Nephron progenitor cell (in vitro differentiated cells): ENCODE measurements at regions not wholly inside any gene's neighbourhood (a gene's known extent, or its start where the extent isn't known, plus 50 kb on each side); places are given as distances from the start of the nearest gene placed in this dataset.

ENCODE experiments used
- DNase-seq: peaks from one replicate; pipeline ENCODE4 v3.0.0; 2021
- H3K27ac Mint-ChIP-seq: 2 replicates; pipeline ENCODE4 v1.8.0; 2021; ENCODE audit warnings: mild to moderate bottlenecking, moderate library complexity, mixed read lengths
- H3K27me3 Mint-ChIP-seq: 2 replicates; pipeline ENCODE4 v1.8.0; 2021; ENCODE audit warnings: mild to moderate bottlenecking, low read depth, mixed read lengths; ENCODE audit not compliant: poor library complexity
- H3K36me3 Mint-ChIP-seq: 2 replicates; pipeline ENCODE4 v1.8.0; 2021; ENCODE audit warnings: low read depth, mixed read lengths
- H3K4me1 Mint-ChIP-seq: 2 replicates; pipeline ENCODE4 v1.8.0; 2021; ENCODE audit warnings: mixed read lengths
- H3K4me3 Mint-ChIP-seq: 2 replicates; pipeline ENCODE4 v1.8.0; 2021; ENCODE audit warnings: mild to moderate bottlenecking, moderate library complexity, mixed read lengths
- H3K9me3 Mint-ChIP-seq: 2 replicates; pipeline ENCODE4 v1.8.0; 2021; ENCODE audit warnings: mild to moderate bottlenecking, moderate library complexity, mixed read lengths
- TF ChIP-seq, protein P1 (sequence below): fragments of 200-600 bp; sonication (generic); IDR thresholded peaks from 2 replicates; pipeline ENCODE4 v1.5.0; 2021; ENCODE audit warnings: antibody characterized with exemption

GRCh38 chr5:58185397-58185796, 274.5 kb downstream of the PLK2 start:
- H3K36me3 Mint-ChIP-seq = no peaks in the 10 kb centered on the region
- TF ChIP-seq, protein P1, sequence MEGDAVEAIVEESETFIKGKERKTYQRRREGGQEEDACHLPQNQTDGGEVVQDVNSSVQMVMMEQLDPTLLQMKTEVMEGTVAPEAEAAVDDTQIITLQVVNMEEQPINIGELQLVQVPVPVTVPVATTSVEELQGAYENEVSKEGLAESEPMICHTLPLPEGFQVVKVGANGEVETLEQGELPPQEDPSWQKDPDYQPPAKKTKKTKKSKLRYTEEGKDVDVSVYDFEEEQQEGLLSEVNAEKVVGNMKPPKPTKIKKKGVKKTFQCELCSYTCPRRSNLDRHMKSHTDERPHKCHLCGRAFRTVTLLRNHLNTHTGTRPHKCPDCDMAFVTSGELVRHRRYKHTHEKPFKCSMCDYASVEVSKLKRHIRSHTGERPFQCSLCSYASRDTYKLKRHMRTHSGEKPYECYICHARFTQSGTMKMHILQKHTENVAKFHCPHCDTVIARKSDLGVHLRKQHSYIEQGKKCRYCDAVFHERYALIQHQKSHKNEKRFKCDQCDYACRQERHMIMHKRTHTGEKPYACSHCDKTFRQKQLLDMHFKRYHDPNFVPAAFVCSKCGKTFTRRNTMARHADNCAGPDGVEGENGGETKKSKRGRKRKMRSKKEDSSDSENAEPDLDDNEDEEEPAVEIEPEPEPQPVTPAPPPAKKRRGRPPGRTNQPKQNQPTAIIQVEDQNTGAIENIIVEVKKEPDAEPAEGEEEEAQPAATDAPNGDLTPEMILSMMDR = no peak
- H3K4me1 Mint-ChIP-seq = peaks cover 12% of the 10 kb centered on the region
- H3K9me3 Mint-ChIP-seq = no peaks in the 10 kb centered on the region
- H3K27me3 Mint-ChIP-seq = no peaks in the 10 kb centered on the region
- H3K27ac Mint-ChIP-seq = no peak overlapping the region
- no peak overlapping the region for H3K4me3 Mint-ChIP-seq
- DNase-seq = no peak

GRCh38 chr5:58184910-58185309, 275.0 kb downstream of the PLK2 start:
- Mint-ChIP-seq H3K4me1 (peaks cover 12% of the 10 kb centered on the region), H3K36me3 (no peaks in the 10 kb centered on the region), H3K27ac (no peak overlapping the region), H3K27me3 (no peaks in the 10 kb centered on the region), H3K4me3 (no peak overlapping the region), H3K9me3 (no peaks in the 10 kb centered on the region)
- DNase-seq = no peak
- TF ChIP-seq, protein P1 = no peak

DNA sequence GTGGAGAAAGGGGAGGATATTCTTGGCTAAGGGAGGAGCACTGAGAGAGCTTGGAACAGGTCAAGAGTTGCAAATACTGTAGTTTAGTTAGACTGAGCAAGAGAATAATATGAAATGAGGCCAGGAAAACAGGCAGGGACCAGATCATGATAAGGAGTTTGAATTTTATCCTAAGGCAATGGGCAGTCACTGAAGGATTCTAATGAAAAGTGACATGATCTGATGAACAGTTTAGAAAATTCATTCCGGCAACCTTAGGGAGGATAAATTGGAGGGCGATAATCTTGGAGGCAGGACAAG, 276.1 kb downstream of the PLK2 start:
- H3K9me3 Mint-ChIP-seq = no peaks in the 10 kb centered on the region
- H3K36me3 Mint-ChIP-seq = no peaks in the 10 kb centered on the region
- TF ChIP-seq, protein P1 = no peak
- peaks cover 12% of the 10 kb centered on the region for H3K4me1 Mint-ChIP-seq
- H3K27me3 Mint-ChIP-seq = no peaks in the 10 kb centered on the region
- H3K27ac Mint-ChIP-seq = no peak overlapping the region
- no peak overlapping the region for H3K4me3 Mint-ChIP-seq
- DNase-seq = no peak

GRCh38 chr5:58183078-58183785, 276.7 kb downstream of the PLK2 start:
- no peaks in the 10 kb centered on the region for H3K9me3 Mint-ChIP-seq
- H3K27ac Mint-ChIP-seq = no peak overlapping the region
- H3K36me3 Mint-ChIP-seq = no peaks in the 10 kb centered on the region
- DNase-seq = no peak
- TF ChIP-seq, protein P1 = no peak
- H3K27me3 Mint-ChIP-seq = no peaks in the 10 kb centered on the region
- H3K4me3 Mint-ChIP-seq = no peak overlapping the region
- H3K4me1 Mint-ChIP-seq = peaks cover 12% of the 10 kb centered on the region

GRCh38 chr5:58182287-58182841, 277.5 kb downstream of the PLK2 start:
- no peaks in the 10 kb centered on the region for H3K36me3 Mint-ChIP-seq
- H3K4me3 Mint-ChIP-seq = no peak overlapping the region
- no peak overlapping the region for H3K27ac Mint-ChIP-seq
- TF ChIP-seq, protein P1 = no peak
- no peaks in the 10 kb centered on the region for H3K27me3 Mint-ChIP-seq
- DNase-seq = no peak
- peaks cover 12% of the 10 kb centered on the region for H3K4me1 Mint-ChIP-seq
- no peaks in the 10 kb centered on the region for H3K9me3 Mint-ChIP-seq
